22Rv1 (cell line): ENCODE measurements at regions not wholly inside any gene's neighbourhood (a gene's known extent, or its start where the extent isn't known, plus 50 kb on each side); places are given as distances from the start of the nearest gene placed in this dataset.

Experiments
- ZFX ChIP-seq: fragments of 450-650 bp; IDR thresholded peaks from 2 replicates; pipeline ENCODE4 v1.6.1; 2017; ENCODE audit warnings: antibody characterized with exemption, borderline replicate concordance
- TF ChIP-seq, protein P1 (sequence below): fragments of 450-650 bp; IDR thresholded peaks from 2 replicates; pipeline ENCODE4 v1.5.1; 2017; ENCODE audit warnings: mild to moderate bottlenecking

DNA sequence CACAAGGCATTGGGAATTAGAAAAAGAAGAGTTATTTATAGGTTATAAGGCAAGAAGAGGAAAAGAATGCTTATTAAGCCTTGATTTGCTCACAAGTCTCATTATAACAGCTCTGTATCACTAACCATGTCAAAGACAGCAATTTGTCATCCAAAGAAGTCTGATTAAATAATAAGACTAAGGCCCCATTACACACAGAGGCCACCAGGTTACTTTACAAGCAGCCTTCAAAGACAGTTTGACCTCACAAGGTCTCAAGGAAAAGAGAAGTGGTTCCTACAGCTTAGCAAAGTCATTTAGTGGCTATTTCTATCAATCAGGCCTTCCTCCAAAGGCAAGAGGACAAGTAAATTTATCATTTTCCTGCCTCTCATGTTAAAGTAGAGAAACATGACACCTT is 188.5 kb downstream of the MBD2 start:
- TF ChIP-seq, protein P1, sequence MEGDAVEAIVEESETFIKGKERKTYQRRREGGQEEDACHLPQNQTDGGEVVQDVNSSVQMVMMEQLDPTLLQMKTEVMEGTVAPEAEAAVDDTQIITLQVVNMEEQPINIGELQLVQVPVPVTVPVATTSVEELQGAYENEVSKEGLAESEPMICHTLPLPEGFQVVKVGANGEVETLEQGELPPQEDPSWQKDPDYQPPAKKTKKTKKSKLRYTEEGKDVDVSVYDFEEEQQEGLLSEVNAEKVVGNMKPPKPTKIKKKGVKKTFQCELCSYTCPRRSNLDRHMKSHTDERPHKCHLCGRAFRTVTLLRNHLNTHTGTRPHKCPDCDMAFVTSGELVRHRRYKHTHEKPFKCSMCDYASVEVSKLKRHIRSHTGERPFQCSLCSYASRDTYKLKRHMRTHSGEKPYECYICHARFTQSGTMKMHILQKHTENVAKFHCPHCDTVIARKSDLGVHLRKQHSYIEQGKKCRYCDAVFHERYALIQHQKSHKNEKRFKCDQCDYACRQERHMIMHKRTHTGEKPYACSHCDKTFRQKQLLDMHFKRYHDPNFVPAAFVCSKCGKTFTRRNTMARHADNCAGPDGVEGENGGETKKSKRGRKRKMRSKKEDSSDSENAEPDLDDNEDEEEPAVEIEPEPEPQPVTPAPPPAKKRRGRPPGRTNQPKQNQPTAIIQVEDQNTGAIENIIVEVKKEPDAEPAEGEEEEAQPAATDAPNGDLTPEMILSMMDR = no peak
- no peak for TF ChIP-seq ZFX
